Keratinocyte (primary cell): ENCODE measurements at regions not wholly inside any gene's neighbourhood (a gene's known extent, or its start where the extent isn't known, plus 50 kb on each side); places are given as distances from the start of the nearest gene placed in this dataset.

Experiments used
- DNase-seq: peaks from one replicate; pipeline ENCODE4 v3.0.0-alpha.2; 2011; ENCODE audit warnings: low read depth, missing footprints, low spot score
- FAIRE-seq: peaks from 2 replicates; lab custom pipeline; 2011; peaks lifted over from hg19 to GRCh38; lab: Jason Lieb, UNC
- H2AFZ ChIP-seq: 2 replicates; pipeline ENCODE4 v1.6.0; 2012; ENCODE audit warnings: low read length, control low read depth, inconsistent platforms; ENCODE audit not compliant: control insufficient read depth
- H3K27ac ChIP-seq: 2 replicates; pipeline ENCODE4 v1.5.1; 2011; ENCODE audit warnings: low read length; ENCODE audit not compliant: control insufficient read depth, insufficient read depth
- H3K27me3 ChIP-seq: 3 replicates; pipeline ENCODE4 v1.6.0; 2011; ENCODE audit warnings: low read length; ENCODE audit not compliant: control insufficient read depth, insufficient read depth; ENCODE audit errors: extremely low read depth
- H3K36me3 ChIP-seq, 2 experiments: 2 replicates in 1 of 2; 3 replicates in 1 of 2; pipeline ENCODE4 v1.5.1; 2011; ENCODE audit warnings: low read length in 2 of 2, mild to moderate bottlenecking in 1 of 2; ENCODE audit not compliant: control insufficient read depth in 2 of 2, insufficient read depth in 2 of 2; ENCODE audit errors: extremely low read depth in 1 of 2
- H3K4me1 ChIP-seq: 3 replicates; pipeline ENCODE4 v1.5.1; 2011; ENCODE audit warnings: low read length; ENCODE audit not compliant: control insufficient read depth, insufficient read depth; ENCODE audit errors: extremely low read depth
- H3K4me2 ChIP-seq: 3 replicates; pipeline ENCODE4 v1.6.0; 2011; ENCODE audit warnings: low read depth, low read length; ENCODE audit not compliant: control insufficient read depth, insufficient read depth; ENCODE audit errors: extremely low read depth
- H3K4me3 ChIP-seq, 3 experiments: fragments of 200-600 bp in 1 of 3; sonication (generic) in 1 of 3; 2 replicates in 2 of 3; 3 replicates in 1 of 3; pipeline ENCODE4 v1.5.1; 2011 to 2016; ENCODE audit warnings: low read length in 3 of 3, mild to moderate bottlenecking in 3 of 3, control low read depth in 2 of 3, inconsistent platforms in 1 of 3, low read depth in 1 of 3, mixed read lengths in 1 of 3, mixed run types in 1 of 3, moderate library complexity in 1 of 3; ENCODE audit not compliant: control insufficient read depth in 2 of 3, insufficient read depth in 2 of 3; ENCODE audit errors: extremely low read depth in 1 of 3
- H3K79me2 ChIP-seq: 2 replicates; pipeline ENCODE4 v1.6.0; 2012; ENCODE audit warnings: low read length; ENCODE audit not compliant: control insufficient read depth, insufficient read depth
- H3K9ac ChIP-seq: 3 replicates; pipeline ENCODE4 v1.6.0; 2011; ENCODE audit warnings: low read length; ENCODE audit not compliant: control insufficient read depth, insufficient read depth; ENCODE audit errors: extremely low read depth
- H3K9me1 ChIP-seq: 3 replicates; pipeline ENCODE4 v1.6.0; 2011; ENCODE audit warnings: low read length; ENCODE audit not compliant: control insufficient read depth, insufficient read depth; ENCODE audit errors: extremely low read depth
- H3K9me3 ChIP-seq: 2 replicates; pipeline ENCODE4 v1.5.1; 2012; ENCODE audit warnings: low read depth, low read length; ENCODE audit not compliant: control insufficient read depth
- H4K20me1 ChIP-seq: 3 replicates; pipeline ENCODE4 v1.6.0; 2011; ENCODE audit warnings: low read length; ENCODE audit not compliant: control insufficient read depth, insufficient read depth; ENCODE audit errors: extremely low read depth
- EZH2 ChIP-seq: IDR thresholded peaks from one replicate; pipeline ENCODE4 v1.6.1; 2012; ENCODE audit warnings: inconsistent platforms, mild to moderate bottlenecking, low read length, moderate library complexity
- dilution Hi-C: fragments of 300-500 bp; cut with MboI; formaldehyde crosslinking; loops from one replicate; pipeline ENCODE4 v1.7.0; 2020; ENCODE audit warnings: low sequenced_read_pairs; ENCODE audit not compliant: extremely low pct_ligation_motif_present
- TF ChIP-seq, protein P1 (sequence below), 3 experiments: IDR thresholded peaks in 1 of 3; conservative IDR thresholded peaks in 1 of 3; optimal IDR thresholded peaks in 1 of 3; 2 replicates in 2 of 3; 3 replicates in 1 of 3; pipeline versions ENCODE3 to v1.5.1; 2011; ENCODE audit warnings: low read length in 3 of 3, mild to moderate bottlenecking in 3 of 3, moderate library complexity in 2 of 3, control low read depth in 1 of 3, inconsistent platforms in 1 of 3; ENCODE audit not compliant: insufficient read depth in 2 of 3; ENCODE audit errors: extremely low read depth in 1 of 3

DNA sequence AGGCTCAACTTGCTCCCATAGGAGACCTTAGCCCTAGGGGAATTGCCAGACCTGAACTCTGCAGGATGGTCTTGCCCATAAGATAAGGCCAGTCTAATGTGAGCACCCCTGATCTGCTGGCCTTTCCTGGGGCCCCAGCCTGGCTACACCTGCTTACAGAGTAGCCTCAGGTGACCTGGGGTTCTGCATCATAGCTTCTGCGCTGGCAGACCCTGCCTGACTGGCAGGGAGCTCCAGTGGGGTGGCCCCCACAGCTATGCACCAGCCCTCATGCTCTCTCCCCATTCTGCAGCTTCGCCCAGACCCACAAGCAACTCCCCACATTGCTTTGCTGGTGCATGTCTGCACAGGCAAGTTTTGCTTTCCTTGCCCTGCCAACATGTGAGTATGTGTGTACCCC is 371.3 kb upstream of the CLEC14A start:
- Histone ChIP-seq H3K27ac (no peak overlapping the region), H3K79me2 (no peaks in the 10 kb centered on the region), H3K27me3 (no peaks in the 10 kb centered on the region), H3K4me2 (no peak overlapping the region), H3K9me1 (no peaks in the 10 kb centered on the region), H3K9ac (no peak overlapping the region), H3K9me3 (peaks cover 2% of the 10 kb centered on the region), H3K36me3 (no peaks in the 10 kb centered on the region), H3K4me1 (no peaks in the 10 kb centered on the region), H4K20me1 (no peaks in the 10 kb centered on the region), H3K4me3 (no peak overlapping the region), H2AFZ (no peak overlapping the region)
- DNase-seq (no peak), FAIRE-seq (no peak)
- TF ChIP-seq EZH2 = no peak
- TF ChIP-seq, protein P1, sequence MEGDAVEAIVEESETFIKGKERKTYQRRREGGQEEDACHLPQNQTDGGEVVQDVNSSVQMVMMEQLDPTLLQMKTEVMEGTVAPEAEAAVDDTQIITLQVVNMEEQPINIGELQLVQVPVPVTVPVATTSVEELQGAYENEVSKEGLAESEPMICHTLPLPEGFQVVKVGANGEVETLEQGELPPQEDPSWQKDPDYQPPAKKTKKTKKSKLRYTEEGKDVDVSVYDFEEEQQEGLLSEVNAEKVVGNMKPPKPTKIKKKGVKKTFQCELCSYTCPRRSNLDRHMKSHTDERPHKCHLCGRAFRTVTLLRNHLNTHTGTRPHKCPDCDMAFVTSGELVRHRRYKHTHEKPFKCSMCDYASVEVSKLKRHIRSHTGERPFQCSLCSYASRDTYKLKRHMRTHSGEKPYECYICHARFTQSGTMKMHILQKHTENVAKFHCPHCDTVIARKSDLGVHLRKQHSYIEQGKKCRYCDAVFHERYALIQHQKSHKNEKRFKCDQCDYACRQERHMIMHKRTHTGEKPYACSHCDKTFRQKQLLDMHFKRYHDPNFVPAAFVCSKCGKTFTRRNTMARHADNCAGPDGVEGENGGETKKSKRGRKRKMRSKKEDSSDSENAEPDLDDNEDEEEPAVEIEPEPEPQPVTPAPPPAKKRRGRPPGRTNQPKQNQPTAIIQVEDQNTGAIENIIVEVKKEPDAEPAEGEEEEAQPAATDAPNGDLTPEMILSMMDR (optimal IDR thresholded peaks at IDR 0.05 in 1 of 3, IDR thresholded peaks at IDR 0.05 in 1 of 3, conservative IDR thresholded peaks at IDR 0.05 in 1 of 3; ENCODE audit: extremely low read depth in 1 of 3, insufficient read depth in 2 of 3, low read length in 3 of 3) = no peak
- dilution Hi-C loops = no loop called here

DNA sequence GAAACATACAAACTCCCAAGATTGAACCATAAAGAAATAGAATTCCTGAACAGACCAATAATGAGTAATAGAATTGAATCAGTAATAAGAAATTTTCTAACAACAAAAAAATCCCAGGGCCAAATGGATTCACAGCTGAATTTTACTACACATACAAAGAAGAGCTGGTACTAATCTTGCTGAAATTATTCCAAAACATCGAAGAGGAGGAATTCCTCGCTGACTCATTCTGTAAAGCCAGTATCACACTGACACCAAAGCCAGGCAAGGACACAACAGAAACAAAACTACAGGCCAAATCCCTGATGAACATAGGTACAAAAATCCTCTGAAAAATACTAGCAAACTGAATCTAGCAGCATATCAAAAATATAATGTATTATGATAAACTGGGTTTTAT is 367.8 kb upstream of the CLEC14A start:
- dilution Hi-C loops = no loop called here
- no peak for DNase-seq
- no peaks in the 10 kb centered on the region for H3K9me1 ChIP-seq
- H3K79me2 ChIP-seq = no peaks in the 10 kb centered on the region
- no peaks in the 10 kb centered on the region for H4K20me1 ChIP-seq
- no peak overlapping the region for H3K4me3 ChIP-seq
- no peak overlapping the region for H3K27ac ChIP-seq
- no peaks in the 10 kb centered on the region for H3K36me3 ChIP-seq
- TF ChIP-seq EZH2 = no peak
- TF ChIP-seq, protein P1 (optimal IDR thresholded peaks at IDR 0.05 in 1 of 3, IDR thresholded peaks at IDR 0.05 in 1 of 3, conservative IDR thresholded peaks at IDR 0.05 in 1 of 3; ENCODE audit: extremely low read depth in 1 of 3, insufficient read depth in 2 of 3, low read length in 3 of 3) = no peak
- H3K4me1 ChIP-seq = no peaks in the 10 kb centered on the region
- no peak overlapping the region for H2AFZ ChIP-seq
- H3K9me3 ChIP-seq = peaks cover 2% of the 10 kb centered on the region
- no peak for FAIRE-seq
- H3K27me3 ChIP-seq = no peaks in the 10 kb centered on the region
- H3K9ac ChIP-seq = no peak overlapping the region
- H3K4me2 ChIP-seq = no peak overlapping the region
